A549 (cell line): ENCODE measurements at regions not wholly inside any gene's neighbourhood (a gene's known extent, or its start where the extent isn't known, plus 50 kb on each side); places are given as distances from the start of the nearest gene placed in this dataset.

ENCODE experiments used
- CEBPB ChIP-seq, 2 experiments: fragments of >200 bp in 1 of 2; sonication (Bioruptor Twin) in 1 of 2; formaldehyde crosslinking in 1 of 2; IDR thresholded peaks; 2 replicates each; pipeline ENCODE4 v1.6.1; 2012 to 2016
- EP300 ChIP-seq, 2 experiments: fragments of >200 bp; sonication (Bioruptor Twin); formaldehyde crosslinking; IDR thresholded peaks; 2 replicates in 1 of 2; 3 replicates in 1 of 2; pipeline ENCODE4 v1.6.1; 2016 to 2017
- NFE2L2 ChIP-seq: fragments of 150-350 bp; conservative IDR thresholded peaks from 2 replicates; pipeline ENCODE4 v1.6.1; 2014; ENCODE audit warnings: low read length
- POLR2A ChIP-seq: IDR thresholded peaks from 2 replicates; pipeline ENCODE4 v1.6.1; 2012; ENCODE audit warnings: mild to moderate bottlenecking, low read length
- SMC3 ChIP-seq: fragments of >200 bp; sonication (Bioruptor Twin); formaldehyde crosslinking; IDR thresholded peaks from 3 replicates; pipeline ENCODE4 v1.6.1; 2018; ENCODE audit warnings: inconsistent platforms
- TF ChIP-seq, protein P1 (sequence below): fragments of 450-650 bp; IDR thresholded peaks from 2 replicates; pipeline ENCODE4 v1.6.1; 2014; ENCODE audit warnings: antibody characterized with exemption

- TF ChIP-seq EP300 (IDR thresholded peaks at IDR 0.05) (no peak), POLR2A (no peak), CEBPB (IDR thresholded peaks at IDR 0.05) (no peak), SMC3 (no peak), NFE2L2 (no peak)
- TF ChIP-seq, protein P1, sequence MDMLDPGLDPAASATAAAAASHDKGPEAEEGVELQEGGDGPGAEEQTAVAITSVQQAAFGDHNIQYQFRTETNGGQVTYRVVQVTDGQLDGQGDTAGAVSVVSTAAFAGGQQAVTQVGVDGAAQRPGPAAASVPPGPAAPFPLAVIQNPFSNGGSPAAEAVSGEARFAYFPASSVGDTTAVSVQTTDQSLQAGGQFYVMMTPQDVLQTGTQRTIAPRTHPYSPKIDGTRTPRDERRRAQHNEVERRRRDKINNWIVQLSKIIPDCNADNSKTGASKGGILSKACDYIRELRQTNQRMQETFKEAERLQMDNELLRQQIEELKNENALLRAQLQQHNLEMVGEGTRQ, result no peak
These were observed 294.7 kb downstream of the FBXO15 start for GRCh38 chr18:73852789-73853549.
